OCI-LY7 (cell line): ENCODE measurements at regions not wholly inside any gene's neighbourhood (a gene's known extent, or its start where the extent isn't known, plus 50 kb on each side); places are given as distances from the start of the nearest gene placed in this dataset.
"Not testable (repeated sequence)": the region's sequence is repeated elsewhere in the genome, so short reads cannot be mapped to it uniquely, and the experiment has no call there.

ENCODE experiments used
- BruUV-seq: library from RNA; stranded (reverse); fragments of 400-500 nt; replicated peaks from 2 replicates; lab custom pipeline; 2021; lab: Mats Ljungman, UMichigan
- CTCF ChIA-PET: fragments of 300-600 bp; sonication (Branson Sonifier 250); formaldehyde crosslinking; loops from one replicate; lab custom pipeline; 2022; ENCODE audit warnings: antibody characterized with exemption; ENCODE audit not compliant: unreplicated experiment; lab: Charles Lee
- POLR2A ChIA-PET: fragments of 300-600 bp; sonication (Branson Sonifier 250); formaldehyde crosslinking; loops from one replicate; lab custom pipeline; 2022; ENCODE audit warnings: antibody characterized with exemption; lab: Charles Lee
- DNase-seq: peaks from one replicate; pipeline ENCODE4 v3.0.0-alpha.2; 2015; ENCODE audit warnings: low spot score
- H2AFZ ChIP-seq: fragments of 200-600 bp; sonication (generic), shearing (Covaris generic); 2 replicates; pipeline ENCODE4 v1.6.1; 2014; ENCODE audit warnings: mild to moderate bottlenecking, antibody characterized with exemption, low read length, moderate library complexity
- H3K27ac ChIP-seq: fragments of 200-600 bp; sonication (generic); 2 replicates; pipeline ENCODE4 v1.5.1; 2014; ENCODE audit warnings: mixed run types, low read depth, mild to moderate bottlenecking, moderate library complexity, low read length, inconsistent platforms; ENCODE audit not compliant: poor library complexity, severe bottlenecking
- H3K36me3 ChIP-seq: fragments of 200-600 bp; sonication (generic); 2 replicates; pipeline ENCODE4 v1.6.1; 2014; ENCODE audit warnings: mild to moderate bottlenecking, antibody characterized with exemption, low read length, moderate library complexity, mixed read lengths; ENCODE audit not compliant: insufficient read depth
- H3K4me1 ChIP-seq: fragments of 200-600 bp; sonication (generic); 2 replicates; pipeline ENCODE4 v1.5.1; 2014; ENCODE audit warnings: mild to moderate bottlenecking, low read length; ENCODE audit not compliant: insufficient read depth, poor library complexity, severe bottlenecking
- H3K4me2 ChIP-seq: fragments of 200-600 bp; sonication (generic); 2 replicates; pipeline ENCODE4 v1.6.1; 2014; ENCODE audit warnings: mild to moderate bottlenecking, low read length
- H3K4me3 ChIP-seq: fragments of 200-600 bp; sonication (generic); 2 replicates; pipeline ENCODE4 v1.5.1; 2014; ENCODE audit warnings: mild to moderate bottlenecking, low read depth, low read length; ENCODE audit not compliant: poor library complexity, severe bottlenecking
- H3K79me2 ChIP-seq: fragments of 200-600 bp; sonication (generic); 2 replicates; pipeline ENCODE4 v1.6.1; 2016; ENCODE audit warnings: low read depth, mild to moderate bottlenecking, low read length, moderate library complexity, mixed read lengths; ENCODE audit not compliant: insufficient read depth
- H3K9me2 ChIP-seq: fragments of 200-600 bp; sonication (generic); 2 replicates; pipeline ENCODE4 v1.6.1; 2016; ENCODE audit warnings: mild to moderate bottlenecking, low read length, mixed read lengths; ENCODE audit not compliant: insufficient read depth
- H3K9me3 ChIP-seq: fragments of 200-600 bp; sonication (generic); 2 replicates; pipeline ENCODE4 v1.6.1; 2014; ENCODE audit warnings: mild to moderate bottlenecking, mixed run types, low read length, mixed read lengths
- H4K20me1 ChIP-seq: fragments of 200-600 bp; sonication (generic); 2 replicates; pipeline ENCODE4 v1.6.1; 2014; ENCODE audit warnings: mild to moderate bottlenecking, antibody characterized with exemption, low read length, moderate library complexity, mixed read lengths; ENCODE audit not compliant: insufficient read depth
- CTCF ChIP-seq: fragments of 200-600 bp; sonication (generic); conservative IDR thresholded peaks from 2 replicates; pipeline ENCODE4 v1.5.1; 2014; ENCODE audit warnings: mild to moderate bottlenecking, antibody characterized with exemption, low read length, moderate library complexity, mixed read lengths
- EZH2phosphoT487 ChIP-seq: fragments of 200-600 bp; sonication (generic); IDR thresholded peaks from 2 replicates; pipeline ENCODE4 v1.6.1; 2018; ENCODE audit warnings: low read depth, borderline replicate concordance, mild to moderate bottlenecking, mixed run types, antibody characterized with exemption, low read length, moderate library complexity, mixed read lengths
- intact Hi-C: fragments of 100-400 bp; cut with micrococcal nuclease; formaldehyde crosslinking; loops from one replicate; pipeline ENCODE4 v1.10.0; 2022; ENCODE audit not compliant: unreplicated experiment

DNA sequence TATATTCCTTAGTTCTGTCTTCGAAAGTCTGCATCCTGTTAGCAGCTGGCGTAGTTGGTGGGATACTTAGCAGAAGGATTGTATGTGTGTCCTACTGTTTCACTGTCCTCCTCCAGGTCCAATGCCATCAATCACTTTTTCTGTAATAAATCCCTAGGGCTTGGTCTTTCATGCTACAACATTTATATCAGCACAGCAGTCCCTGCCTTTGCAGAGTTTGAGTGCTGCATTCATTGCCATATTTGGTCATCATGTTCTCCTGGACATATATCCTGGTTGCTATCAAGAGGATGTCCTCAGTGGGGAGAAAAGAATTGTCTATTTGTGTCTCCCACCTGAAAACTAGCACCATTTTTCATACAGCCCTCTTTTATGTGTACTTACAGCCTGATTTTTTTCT lies 67.0 kb downstream of the OR5AK2 start:
- Histone ChIP-seq H3K4me3 (no peak overlapping the region), H3K4me2 (no peak overlapping the region), H3K9me3 (no peaks in the 10 kb centered on the region), H3K27ac (no peak overlapping the region), H3K36me3 (no peaks in the 10 kb centered on the region), H3K9me2 (no peaks in the 10 kb centered on the region), H4K20me1 (no peaks in the 10 kb centered on the region), H3K4me1 (no peaks in the 10 kb centered on the region), H3K79me2 (no peaks in the 10 kb centered on the region), H2AFZ (no peak overlapping the region)
- no TSS peak for BruUV-seq
- POLR2A ChIA-PET, result no interaction called here
- intact Hi-C loops, result no loop called here
- no peak for DNase-seq
- TF ChIP-seq EZH2phosphoT487, result no peak
- no peak for TF ChIP-seq CTCF
- CTCF ChIA-PET, result no interaction called here

DNA sequence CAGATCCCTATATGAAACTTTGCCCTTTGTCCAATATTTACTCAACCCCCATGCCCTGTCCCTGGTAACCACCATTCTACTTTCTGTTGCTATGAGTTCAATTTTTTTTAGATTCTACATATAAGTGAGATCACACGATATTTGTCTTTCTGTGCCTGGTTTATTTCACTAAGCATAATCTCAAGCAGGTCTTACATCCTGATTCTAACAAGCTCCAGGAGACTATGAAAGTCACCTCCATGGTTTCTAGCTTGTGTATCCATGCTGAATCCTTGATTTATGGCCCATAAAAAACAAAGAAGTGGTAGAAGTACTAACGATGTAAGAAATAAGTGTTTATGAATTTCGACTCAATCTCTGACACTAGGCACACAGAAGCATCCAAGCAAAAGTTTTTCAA lies 68.0 kb downstream of the OR5AK2 start:
- Histone ChIP-seq H3K36me3 (no peaks in the 10 kb centered on the region), H4K20me1 (no peaks in the 10 kb centered on the region), H3K4me2 (no peak overlapping the region), H3K4me3 (no peak overlapping the region), H2AFZ (no peak overlapping the region), H3K9me3 (no peaks in the 10 kb centered on the region), H3K4me1 (no peaks in the 10 kb centered on the region), H3K27ac (no peak overlapping the region), H3K79me2 (no peaks in the 10 kb centered on the region), H3K9me2 (no peaks in the 10 kb centered on the region)
- POLR2A ChIA-PET, result no interaction called here
- intact Hi-C loops, result no loop called here
- TF ChIP-seq EZH2phosphoT487 (no peak), CTCF (no peak)
- no peak for DNase-seq
- CTCF ChIA-PET, result no interaction called here
- no TSS peak for BruUV-seq

- DNase-seq, result no peak
- Histone ChIP-seq H3K36me3 (no peaks in the 10 kb centered on the region), H4K20me1 (no peaks in the 10 kb centered on the region), H3K4me1 (no peaks in the 10 kb centered on the region), H3K9me3 (no peaks in the 10 kb centered on the region), H3K9me2 (no peaks in the 10 kb centered on the region), H3K79me2 (no peaks in the 10 kb centered on the region), H2AFZ (no peak overlapping the region), H3K4me2 (no peak overlapping the region), H3K4me3 (no peak overlapping the region), H3K27ac (no peak overlapping the region)
- TF ChIP-seq EZH2phosphoT487, result no peak
- TF ChIP-seq CTCF, result no peak
- ChIA-PET CTCF (no interaction called here), POLR2A (no interaction called here)
- BruUV-seq, result no TSS peak
- intact Hi-C loops, result no loop called here
Measured at GRCh38 chr11:57057561-57057960, 68.8 kb downstream of the OR5AK2 start.

DNA sequence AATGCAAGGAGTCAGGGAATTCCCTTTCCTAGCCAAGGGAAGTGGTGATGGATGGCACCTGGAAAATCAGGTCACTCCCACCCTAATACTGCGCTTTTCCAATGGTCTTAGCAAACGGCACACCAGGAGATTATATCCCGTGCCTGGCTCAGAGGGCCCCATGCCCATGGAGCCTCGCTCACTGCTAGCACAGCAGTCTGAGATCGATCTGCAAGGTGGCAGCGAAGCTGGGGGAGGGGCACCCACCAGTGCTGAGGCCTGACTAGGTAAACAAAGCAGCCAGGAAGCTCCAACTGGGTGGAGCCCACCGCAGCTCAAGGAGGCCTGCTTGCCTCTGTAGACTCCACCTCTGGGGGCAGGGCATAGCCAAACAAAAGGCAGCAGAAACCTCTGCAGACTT lies 74.2 kb downstream of the OR5AK2 start:
- H2AFZ ChIP-seq, POLR2A ChIA-PET, H3K36me3 ChIP-seq, CTCF ChIA-PET, BruUV-seq, H3K27ac ChIP-seq, H3K9me3 ChIP-seq, H3K4me1 ChIP-seq, H3K4me2 ChIP-seq, H3K79me2 ChIP-seq, H3K4me3 ChIP-seq, H4K20me1 ChIP-seq, H3K9me2 ChIP-seq, DNase-seq, intact Hi-C loops: not testable (repeated sequence)
